ENCODE measurements at regions not wholly inside any gene's neighbourhood (a gene's known extent, or its start where the extent isn't known, plus 50 kb on each side); places are given as distances from the start of the nearest gene placed in this dataset.
"Not testable (repeated sequence)": the region's sequence is repeated elsewhere in the genome, so short reads cannot be mapped to it uniquely, and the experiment has no call there.

DNA sequence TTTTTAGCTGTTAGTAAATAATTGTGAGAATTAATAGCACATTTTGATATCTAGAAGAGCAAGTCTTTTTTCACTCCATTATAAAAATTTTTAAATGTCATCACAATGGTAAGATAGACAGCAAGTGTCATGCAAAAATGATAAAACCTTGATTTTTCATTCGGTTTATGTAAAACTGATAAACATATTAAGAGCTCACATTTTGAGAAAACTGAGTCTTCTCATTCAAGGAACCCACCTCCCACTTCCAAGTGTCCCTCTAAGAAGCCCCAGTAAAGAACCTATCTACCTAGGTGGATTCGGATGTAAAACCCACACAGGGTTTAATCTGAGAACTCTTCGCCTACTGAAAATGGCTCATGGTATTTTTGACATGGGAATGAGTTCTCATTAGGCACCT, 87.1 kb upstream of the CCDC180 start:
- not testable (repeated sequence) for TF ChIP-seq POLR2A, CTCF, POLR2AphosphoS5 (IDR thresholded peaks at IDR 0.05)

All from transverse colon (tissue), 4 donors.